ENCODE measurements at regions not wholly inside any gene's neighbourhood (a gene's known extent, or its start where the extent isn't known, plus 50 kb on each side); places are given as distances from the start of the nearest gene placed in this dataset.

DNA sequence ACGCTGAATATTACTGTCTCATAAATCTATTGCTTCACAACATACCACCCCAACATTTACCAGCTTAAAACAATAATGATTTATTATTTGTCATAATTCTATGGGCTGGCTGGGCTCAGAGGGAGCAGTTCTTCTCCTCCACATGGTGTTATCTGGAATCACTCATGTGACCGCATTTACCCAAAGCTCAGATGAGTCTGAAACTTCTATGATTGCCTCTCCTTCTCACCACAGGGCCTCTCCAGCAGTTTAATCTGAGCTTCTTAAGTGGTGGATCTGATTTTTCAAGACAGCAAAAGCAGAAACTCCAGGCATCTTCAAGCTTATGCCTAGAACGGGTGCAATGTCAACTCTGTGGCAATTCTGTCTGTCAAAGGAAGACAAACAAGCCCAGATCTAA, 210.3 kb upstream of the ADRA1B start (continued):
- TF ChIP-seq BCLAF1 (IDR thresholded peaks at IDR 0.05; ENCODE audit: borderline replicate concordance in 1 of 2, control insufficient read depth in 1 of 2, low read depth in 2 of 2, low read length in 1 of 2) (no peak), TEAD1 (CRISPR knock-in tag; IDR thresholded peaks at IDR 0.05) (0 out of 4 replicates have a peak, but pooled peaks of 1 of the 2 experiments have one; percentile 56), FOSL1 (tag; conservative IDR thresholded peaks at IDR 0.05) (peak; percentile 37)

DNA sequence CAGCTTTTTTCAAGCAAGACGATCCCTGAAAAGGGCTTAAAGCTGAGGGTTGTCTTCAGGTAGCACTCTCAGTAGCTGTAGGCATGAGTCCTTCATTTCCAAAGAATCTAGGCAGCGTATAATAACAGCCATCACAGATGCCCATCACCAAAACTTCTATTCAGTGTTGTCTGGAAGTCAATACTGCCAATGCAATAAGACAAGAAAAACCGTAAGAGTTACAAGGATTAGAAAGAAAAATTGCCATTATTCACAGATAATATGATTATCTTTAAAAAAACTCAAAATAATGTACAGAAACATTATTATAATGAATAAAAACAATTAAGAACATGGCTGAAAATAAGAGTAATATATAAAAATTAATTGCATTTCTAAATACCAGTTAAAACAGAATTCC, 208.2 kb upstream of the ADRA1B start:
- DNase-seq (ENCODE audit: extremely low read depth in 1 of 4, low spot score in 3 of 4) (no peak), FAIRE-seq (no peak), ATAC-seq (no peak)
- Histone ChIP-seq H3K4me2 (ENCODE audit: insufficient read depth, low read length) (no peak overlapping the region), H4K20me1 (replicated peaks; ENCODE audit: control insufficient read depth, insufficient read depth, low read length) (no peaks in the 10 kb centered on the region), H3K4me3 (no peak overlapping the region), H3K4me1 (replicated peaks in 1 of 2; ENCODE audit: control insufficient read depth in 2 of 2, insufficient read depth in 2 of 2, low read length in 2 of 2) (no peaks in the 10 kb centered on the region), H3K9me1 (ENCODE audit: control insufficient read depth, insufficient read depth, low read length) (no peaks in the 10 kb centered on the region), H3K27ac (ENCODE audit: extremely low read depth, low read depth, low read length) (no peak overlapping the region), H3K36me3 (ENCODE audit: control insufficient read depth, insufficient read depth, low read length) (no peaks in the 10 kb centered on the region), H3K9me3 (replicated peaks; ENCODE audit: control insufficient read depth, insufficient read depth, low read depth, low read length) (no peaks in the 10 kb centered on the region), H3K79me2 (ENCODE audit: control insufficient read depth, insufficient read depth, low read length) (no peaks in the 10 kb centered on the region), H3K27me3 (ENCODE audit: control insufficient read depth in 2 of 2, insufficient read depth in 2 of 2, low read length in 2 of 2) (no peaks in the 10 kb centered on the region), H2AFZ (ENCODE audit: low read depth, low read length) (no peak overlapping the region), H3K9ac (ENCODE audit: insufficient read depth in 1 of 2, low read depth in 2 of 2, low read length in 2 of 2) (no peak overlapping the region)
- CTCF ChIA-PET (ENCODE audit: low intra/inter-chr PET ratio): no interaction called here
- peak; percentile 3 for TF ChIP-seq RBM25 (IDR thresholded peaks at IDR 0.05; ENCODE audit: low read depth, low read length, severe bottlenecking)
- no peak for TF ChIP-seq CEBPB (tag; IDR thresholded peaks at IDR 0.05)
- BruUV-seq (replicated peaks): no TSS peak
- intact Hi-C loops (cut with micrococcal nuclease) (no loop called here), in situ Hi-C loops (cut with MboI) (no loop called here)
- POLR2A ChIA-PET: no interaction called here
- 0% methylated on average over 3 of the region's 3 CpGs for WGBS (ENCODE audit: insufficient coverage, low coverage, missing lambda C conversion rate)
